ENCODE measurements at regions not wholly inside any gene's neighbourhood (a gene's known extent, or its start where the extent isn't known, plus 50 kb on each side); places are given as distances from the start of the nearest gene placed in this dataset.

- no peaks in the 10 kb centered on the region for H3K4me1 Mint-ChIP-seq
Measured at GRCh38 chr5:125696762-125697161, 726.4 kb upstream of the GRAMD2B start.

GRCh38 chr5:125698420-125698819, 724.8 kb upstream of the GRAMD2B start:
- ATAC-seq (replicated peaks; ENCODE audit: extremely low read depth, poor library complexity, severe bottlenecking), result no peak
- Mint-ChIP-seq H3K9me3 (peaks cover 11% of the 10 kb centered on the region), H3K4me1 (no peaks in the 10 kb centered on the region), H3K27me3 (no peaks in the 10 kb centered on the region), H3K4me3 (no peak overlapping the region), H3K36me3 (ENCODE audit: insufficient read depth) (no peaks in the 10 kb centered on the region), H3K27ac (ENCODE audit: low read depth) (no peak overlapping the region)
- DNase-seq (ENCODE audit: low spot score in 2 of 2), result no peak

More at GRCh38 chr5:125696762-125697161, 726.4 kb upstream of the GRAMD2B start:
- no peak overlapping the region for H3K4me3 Mint-ChIP-seq
- H3K36me3 Mint-ChIP-seq (ENCODE audit: insufficient read depth), result no peaks in the 10 kb centered on the region
- H3K27ac Mint-ChIP-seq (ENCODE audit: low read depth), result no peak overlapping the region
- ATAC-seq (replicated peaks; ENCODE audit: extremely low read depth, poor library complexity, severe bottlenecking), result no peak
- H3K27me3 Mint-ChIP-seq, result no peaks in the 10 kb centered on the region
- peaks cover 17% of the 10 kb centered on the region for H3K9me3 Mint-ChIP-seq
- no peak for DNase-seq (ENCODE audit: low spot score in 2 of 2)

- Mint-ChIP-seq H3K9me3 (peaks cover 23% of the 10 kb centered on the region), H3K4me3 (no peak overlapping the region), H3K27ac (ENCODE audit: low read depth) (no peak overlapping the region), H3K4me1 (no peaks in the 10 kb centered on the region), H3K36me3 (ENCODE audit: insufficient read depth) (no peaks in the 10 kb centered on the region), H3K27me3 (no peaks in the 10 kb centered on the region)
- DNase-seq (ENCODE audit: low spot score in 2 of 2) (no peak), ATAC-seq (replicated peaks; ENCODE audit: extremely low read depth, poor library complexity, severe bottlenecking) (no peak)
Measured at GRCh38 chr5:125699860-125700259, 723.3 kb upstream of the GRAMD2B start.

GRCh38 chr5:125700380-125700861, 722.8 kb upstream of the GRAMD2B start:
- Mint-ChIP-seq H3K4me1 (no peaks in the 10 kb centered on the region), H3K4me3 (no peak overlapping the region), H3K9me3 (peaks cover 22% of the 10 kb centered on the region), H3K27ac (ENCODE audit: low read depth) (no peak overlapping the region), H3K36me3 (ENCODE audit: insufficient read depth) (no peaks in the 10 kb centered on the region), H3K27me3 (no peaks in the 10 kb centered on the region)
- DNase-seq (ENCODE audit: low spot score in 2 of 2) (no peak), ATAC-seq (replicated peaks; ENCODE audit: extremely low read depth, poor library complexity, severe bottlenecking) (no peak)

GRCh38 chr5:125703616-125704015, 719.6 kb upstream of the GRAMD2B start:
- DNase-seq (ENCODE audit: low spot score in 2 of 2) (no peak), ATAC-seq (replicated peaks; ENCODE audit: extremely low read depth, poor library complexity, severe bottlenecking) (no peak)
- H3K27ac Mint-ChIP-seq (ENCODE audit: low read depth), result no peak overlapping the region
- H3K27me3 Mint-ChIP-seq, result no peaks in the 10 kb centered on the region
- H3K9me3 Mint-ChIP-seq, result peaks cover 20% of the 10 kb centered on the region
- no peaks in the 10 kb centered on the region for H3K4me1 Mint-ChIP-seq
- H3K4me3 Mint-ChIP-seq, result no peak overlapping the region
- no peaks in the 10 kb centered on the region for H3K36me3 Mint-ChIP-seq (ENCODE audit: insufficient read depth)

- ATAC-seq (replicated peaks; ENCODE audit: extremely low read depth, poor library complexity, severe bottlenecking) (no peak), DNase-seq (ENCODE audit: low spot score in 2 of 2) (no peak)
- Mint-ChIP-seq H3K9me3 (peaks cover 31% of the 10 kb centered on the region), H3K27ac (ENCODE audit: low read depth) (no peak overlapping the region), H3K27me3 (no peaks in the 10 kb centered on the region), H3K4me1 (no peaks in the 10 kb centered on the region), H3K4me3 (no peak overlapping the region), H3K36me3 (ENCODE audit: insufficient read depth) (no peaks in the 10 kb centered on the region)
Measured at GRCh38 chr5:125704888-125705287, 718.3 kb upstream of the GRAMD2B start.

- Mint-ChIP-seq H3K27me3 (no peaks in the 10 kb centered on the region), H3K4me1 (no peaks in the 10 kb centered on the region), H3K27ac (ENCODE audit: low read depth) (no peak overlapping the region), H3K36me3 (ENCODE audit: insufficient read depth) (no peaks in the 10 kb centered on the region), H3K4me3 (no peak overlapping the region), H3K9me3 (peaks cover 37% of the 10 kb centered on the region)
- DNase-seq (ENCODE audit: low spot score in 2 of 2), result no peak
- ATAC-seq (replicated peaks; ENCODE audit: extremely low read depth, poor library complexity, severe bottlenecking), result no peak
Measured at GRCh38 chr5:125708583-125708982, 714.6 kb upstream of the GRAMD2B start.

- Mint-ChIP-seq H3K4me1 (no peaks in the 10 kb centered on the region), H3K27me3 (no peaks in the 10 kb centered on the region), H3K9me3 (peaks cover 34% of the 10 kb centered on the region), H3K4me3 (no peak overlapping the region), H3K27ac (ENCODE audit: low read depth) (no peak overlapping the region), H3K36me3 (ENCODE audit: insufficient read depth) (no peaks in the 10 kb centered on the region)
- DNase-seq (ENCODE audit: low spot score in 2 of 2) (no peak), ATAC-seq (replicated peaks; ENCODE audit: extremely low read depth, poor library complexity, severe bottlenecking) (no peak)
Measured at GRCh38 chr5:125710745-125711144, 712.5 kb upstream of the GRAMD2B start.

- DNase-seq (ENCODE audit: low spot score in 2 of 2) (no peak), ATAC-seq (replicated peaks; ENCODE audit: extremely low read depth, poor library complexity, severe bottlenecking) (no peak)
- Mint-ChIP-seq H3K4me3 (no peak overlapping the region), H3K27ac (ENCODE audit: low read depth) (no peak overlapping the region), H3K36me3 (ENCODE audit: insufficient read depth) (no peaks in the 10 kb centered on the region), H3K27me3 (no peaks in the 10 kb centered on the region), H3K4me1 (no peaks in the 10 kb centered on the region), H3K9me3 (peaks cover 47% of the 10 kb centered on the region)
Measured at GRCh38 chr5:125712397-125712796, 710.8 kb upstream of the GRAMD2B start.

- peaks cover 43% of the 10 kb centered on the region for H3K9me3 Mint-ChIP-seq
- no peak overlapping the region for H3K27ac Mint-ChIP-seq (ENCODE audit: low read depth)
- no peak for DNase-seq (ENCODE audit: low spot score in 2 of 2)
- ATAC-seq (replicated peaks; ENCODE audit: extremely low read depth, poor library complexity, severe bottlenecking), result no peak
- no peaks in the 10 kb centered on the region for H3K36me3 Mint-ChIP-seq (ENCODE audit: insufficient read depth)
- H3K27me3 Mint-ChIP-seq, result no peaks in the 10 kb centered on the region
- H3K4me1 Mint-ChIP-seq, result no peaks in the 10 kb centered on the region
- H3K4me3 Mint-ChIP-seq, result no peak overlapping the region
Measured at GRCh38 chr5:125713109-125713805, 710.0 kb upstream of the GRAMD2B start.

- H3K27me3 Mint-ChIP-seq, result no peaks in the 10 kb centered on the region
- peaks cover 26% of the 10 kb centered on the region for H3K9me3 Mint-ChIP-seq
- DNase-seq (ENCODE audit: low spot score in 2 of 2) (no peak), ATAC-seq (replicated peaks; ENCODE audit: extremely low read depth, poor library complexity, severe bottlenecking) (no peak)
- no peak overlapping the region for H3K4me3 Mint-ChIP-seq
- no peaks in the 10 kb centered on the region for H3K36me3 Mint-ChIP-seq (ENCODE audit: insufficient read depth)
- H3K4me1 Mint-ChIP-seq, result no peaks in the 10 kb centered on the region
- H3K27ac Mint-ChIP-seq (ENCODE audit: low read depth), result no peak overlapping the region
Measured at GRCh38 chr5:125715216-125715615, 708.0 kb upstream of the GRAMD2B start.

GRCh38 chr5:125717209-125717608, 706.0 kb upstream of the GRAMD2B start:
- no peaks in the 10 kb centered on the region for H3K4me1 Mint-ChIP-seq
- no peaks in the 10 kb centered on the region for H3K36me3 Mint-ChIP-seq (ENCODE audit: insufficient read depth)
- DNase-seq (ENCODE audit: low spot score in 2 of 2) (no peak), ATAC-seq (replicated peaks; ENCODE audit: extremely low read depth, poor library complexity, severe bottlenecking) (no peak)
- peaks cover 27% of the 10 kb centered on the region for H3K9me3 Mint-ChIP-seq
- no peak overlapping the region for H3K4me3 Mint-ChIP-seq
- H3K27me3 Mint-ChIP-seq, result no peaks in the 10 kb centered on the region
- no peak overlapping the region for H3K27ac Mint-ChIP-seq (ENCODE audit: low read depth)

- ATAC-seq (replicated peaks; ENCODE audit: extremely low read depth, poor library complexity, severe bottlenecking) (no peak), DNase-seq (ENCODE audit: low spot score in 2 of 2) (no peak)
- Mint-ChIP-seq H3K36me3 (ENCODE audit: insufficient read depth) (no peaks in the 10 kb centered on the region), H3K4me3 (no peak overlapping the region), H3K27me3 (no peaks in the 10 kb centered on the region), H3K9me3 (peaks cover 17% of the 10 kb centered on the region), H3K27ac (ENCODE audit: low read depth) (no peak overlapping the region), H3K4me1 (no peaks in the 10 kb centered on the region)
Measured at GRCh38 chr5:125719681-125720347, 703.4 kb upstream of the GRAMD2B start.
